HG03103 (cell line): ENCODE measurements at regions not wholly inside any gene's neighbourhood (a gene's known extent, or its start where the extent isn't known, plus 50 kb on each side); places are given as distances from the start of the nearest gene placed in this dataset.
"Not testable (repeated sequence)": the region's sequence is repeated elsewhere in the genome, so short reads cannot be mapped to it uniquely, and the experiment has no call there.

ENCODE experiments used
- ATAC-seq: cut with Tn5 transposase; IDR thresholded peaks from one replicate; pipeline ENCODE4 v1.9.1; 2021; ENCODE audit warnings: low read depth; ENCODE audit not compliant: unreplicated experiment

DNA sequence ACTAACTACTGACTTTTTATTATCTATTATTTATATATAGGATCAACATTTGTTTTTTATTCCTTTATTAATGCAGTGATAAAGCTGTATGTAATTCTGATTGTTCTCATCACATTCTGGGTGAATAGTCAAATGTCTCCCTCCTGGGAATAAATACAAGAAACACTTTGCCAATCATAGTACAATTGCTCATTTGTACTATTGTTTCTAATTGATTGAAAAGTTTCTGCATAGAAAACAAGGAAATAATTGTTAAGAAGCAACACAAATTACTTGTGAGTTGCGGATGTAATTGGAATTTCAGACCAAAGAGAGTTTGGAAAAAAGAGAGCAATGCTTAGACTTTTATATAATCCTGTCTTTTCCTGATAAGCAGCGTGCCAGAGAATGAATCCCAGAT, 1013.9 kb downstream of the EFNA5 start:
- ATAC-seq = no peak

DNA sequence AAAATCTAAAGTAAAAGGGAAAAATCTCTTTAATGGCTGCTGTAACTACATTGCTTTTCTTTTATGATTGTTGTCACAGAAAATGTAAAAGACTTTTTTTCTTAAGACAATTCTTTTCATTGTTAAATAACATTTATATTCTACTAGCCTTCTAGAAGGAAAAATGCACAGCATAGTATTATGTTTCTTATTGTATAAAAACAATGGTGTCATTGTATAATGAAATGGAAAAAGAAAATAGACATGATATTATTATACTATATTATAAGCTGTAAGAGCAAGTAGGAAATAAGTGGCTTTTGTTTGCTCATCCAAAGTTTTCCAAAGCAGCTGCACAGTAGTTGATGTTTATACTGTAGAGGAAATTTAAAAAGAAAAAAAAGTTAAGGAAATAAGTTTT, 1021.7 kb downstream of the EFNA5 start:
- ATAC-seq = no peak

DNA sequence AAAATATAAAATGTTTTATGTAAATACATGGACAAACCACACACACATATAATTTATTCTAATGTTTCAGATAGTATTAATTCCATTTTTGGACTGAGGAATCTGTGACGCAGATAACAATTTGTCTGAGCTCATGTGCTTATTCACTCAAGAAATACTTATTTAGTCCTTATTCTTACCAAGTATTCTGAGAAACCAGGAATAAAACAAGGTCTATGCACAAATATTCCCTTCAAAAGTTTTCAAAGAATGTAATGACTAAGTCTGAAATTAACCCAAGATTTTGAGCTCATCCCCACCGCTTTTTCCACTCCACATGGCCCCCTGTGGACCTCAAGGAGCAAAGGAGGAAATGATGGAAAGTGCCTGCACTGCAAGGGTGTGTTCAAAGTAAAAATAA, 1022.3 kb downstream of the EFNA5 start:
- no peak for ATAC-seq

DNA sequence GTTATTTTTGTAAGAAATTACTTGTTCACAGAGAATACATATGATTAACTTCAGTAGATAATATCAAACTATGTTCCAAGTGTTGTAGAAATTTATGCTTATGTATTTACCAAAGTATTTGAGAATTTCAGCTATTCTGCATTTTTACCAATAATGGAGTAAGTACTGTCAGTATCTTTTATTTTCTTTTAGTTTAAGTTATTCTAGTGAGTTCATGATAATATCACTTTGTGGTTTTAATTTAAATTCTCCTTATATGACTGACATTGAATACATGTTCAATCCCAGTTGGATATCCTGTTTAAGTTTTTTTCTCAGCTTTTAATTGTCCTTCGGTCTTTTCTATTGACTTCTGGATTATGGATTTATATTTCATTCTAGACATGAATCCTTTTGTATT, 1024.6 kb downstream of the EFNA5 start:
- ATAC-seq = no peak

DNA sequence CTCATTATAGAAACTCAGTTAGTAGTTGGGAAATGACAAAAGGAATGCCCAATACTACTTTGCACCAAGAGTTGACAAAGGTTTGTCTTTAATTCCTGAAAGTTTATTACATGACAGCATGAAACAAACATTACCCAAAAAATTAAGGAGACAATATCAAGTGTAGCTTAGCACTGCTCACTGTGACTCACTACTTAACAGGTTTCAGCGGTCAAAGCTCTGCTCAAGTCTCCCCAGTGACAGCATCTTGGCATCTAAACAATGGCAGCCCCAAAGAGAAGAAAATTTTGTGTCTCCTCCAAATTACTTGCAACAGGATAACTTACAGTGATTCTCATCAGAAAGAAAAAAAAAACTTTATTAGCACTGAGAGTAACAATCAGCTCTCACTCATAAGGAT, 1030.2 kb downstream of the EFNA5 start:
- no peak for ATAC-seq

DNA sequence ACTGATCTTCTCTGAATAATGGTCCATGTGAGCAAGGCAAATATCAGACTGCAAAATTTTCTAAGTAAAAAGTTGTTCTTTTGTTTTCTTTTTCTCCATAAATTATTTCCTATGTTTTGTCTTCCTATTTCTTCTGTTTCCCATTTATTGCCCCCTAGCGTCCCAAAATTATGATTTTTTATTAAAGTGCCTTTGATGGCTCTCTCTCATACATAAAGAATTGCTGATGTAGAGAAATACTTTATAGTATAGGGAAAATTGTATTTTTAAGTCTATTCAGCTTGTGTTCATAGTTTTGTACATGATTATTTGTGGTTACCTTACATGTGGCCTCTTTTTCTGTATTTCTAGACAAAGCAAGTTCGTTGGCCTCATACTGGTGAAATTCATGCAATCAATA, 1031.2 kb downstream of the EFNA5 start:
- ATAC-seq = no peak

DNA sequence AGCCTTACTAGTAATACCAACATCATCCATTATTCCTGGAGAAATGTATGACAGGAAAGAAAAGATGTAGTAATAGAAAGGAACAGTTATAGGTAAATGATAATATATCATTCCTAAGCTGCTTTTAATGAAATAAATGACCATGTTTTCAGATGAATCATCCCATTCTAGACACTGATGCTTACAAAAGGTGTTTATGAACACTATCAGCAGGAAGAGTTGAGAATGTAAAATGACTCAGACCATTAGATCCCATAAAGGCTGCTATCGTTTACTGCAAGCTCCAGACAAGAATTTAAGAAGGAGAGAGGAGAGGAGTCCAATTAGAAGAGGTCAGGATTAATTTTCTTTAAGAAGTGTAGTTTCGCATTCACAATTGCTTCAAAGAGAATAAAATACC, 1033.5 kb downstream of the EFNA5 start:
- ATAC-seq = no peak

DNA sequence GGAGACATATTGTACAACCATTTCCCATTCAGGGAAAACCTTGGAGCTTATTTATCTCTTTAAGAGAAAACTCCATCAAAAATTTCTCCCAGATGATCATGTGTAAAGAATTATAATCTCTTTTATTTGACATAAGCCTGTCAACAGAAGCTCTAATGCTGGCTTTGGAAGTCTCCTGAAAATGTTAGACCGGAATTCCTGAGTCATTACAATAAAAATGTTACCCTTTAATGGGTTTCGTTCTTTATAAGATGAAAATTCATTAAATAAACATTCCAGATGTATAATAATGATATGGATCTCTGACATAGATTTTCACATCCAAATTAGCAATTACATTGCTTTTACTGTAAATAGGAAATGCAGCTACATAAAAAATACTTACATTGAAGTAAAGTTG, 1036.4 kb downstream of the EFNA5 start:
- no peak for ATAC-seq

DNA sequence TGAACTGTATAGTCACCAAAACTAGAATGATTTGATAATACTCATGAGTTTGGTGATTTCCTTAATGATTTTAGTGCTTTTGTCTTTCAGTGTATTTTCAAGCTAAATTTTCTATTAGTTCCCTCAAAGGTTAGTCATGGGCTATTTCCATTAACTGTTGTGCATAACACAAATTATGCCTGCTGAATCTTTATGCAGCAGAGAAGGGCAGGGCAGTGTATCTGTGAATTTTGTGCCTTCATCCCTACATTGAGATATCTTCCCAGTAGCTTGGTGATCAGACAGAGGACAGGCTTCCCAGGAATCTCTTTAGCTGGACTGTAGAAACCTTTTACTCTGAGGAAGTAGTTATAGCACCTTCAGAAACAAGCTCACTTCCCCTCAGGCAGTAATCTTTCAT, 1036.9 kb downstream of the EFNA5 start:
- ATAC-seq = no peak

DNA sequence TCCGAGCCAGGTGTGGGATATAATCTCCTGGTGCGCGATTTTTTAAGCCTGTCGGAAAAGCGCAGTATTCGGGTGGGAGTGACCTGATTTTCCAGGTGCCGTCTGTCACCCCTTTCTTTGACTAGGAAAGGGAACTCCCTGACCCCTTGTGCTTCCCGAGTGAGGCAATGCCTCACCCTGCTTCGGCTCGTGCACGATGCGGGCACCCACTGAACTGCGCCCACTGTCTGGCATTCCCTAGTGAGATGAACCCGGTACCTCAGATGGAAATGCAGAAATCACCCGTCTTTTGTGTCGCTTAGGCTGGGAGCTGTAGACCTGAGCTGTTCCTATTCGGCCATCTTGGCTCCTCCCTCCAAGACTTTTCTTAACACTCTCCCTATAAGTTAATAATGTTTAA, 1042.3 kb downstream of the EFNA5 start:
- ATAC-seq = not testable (repeated sequence)

DNA sequence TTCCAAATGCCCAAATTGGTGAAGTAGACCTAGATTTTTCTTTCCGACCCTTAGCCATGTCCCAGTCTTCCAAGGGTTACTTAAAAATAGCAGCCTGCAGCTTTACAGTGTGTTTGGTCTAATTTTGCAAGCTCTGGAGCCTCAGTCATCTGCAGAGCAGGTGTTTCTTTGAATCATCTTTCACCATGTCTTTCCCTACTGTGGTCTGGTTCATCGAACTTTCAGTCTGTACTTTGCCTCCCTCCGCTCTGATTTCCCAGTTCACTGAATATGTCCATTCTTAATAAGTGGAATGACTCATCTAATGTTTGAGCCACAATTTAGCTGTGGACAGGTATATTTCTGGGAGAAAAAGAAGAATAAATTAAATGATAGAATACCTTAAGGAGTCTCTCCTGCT, 1060.7 kb downstream of the EFNA5 start:
- no peak for ATAC-seq

DNA sequence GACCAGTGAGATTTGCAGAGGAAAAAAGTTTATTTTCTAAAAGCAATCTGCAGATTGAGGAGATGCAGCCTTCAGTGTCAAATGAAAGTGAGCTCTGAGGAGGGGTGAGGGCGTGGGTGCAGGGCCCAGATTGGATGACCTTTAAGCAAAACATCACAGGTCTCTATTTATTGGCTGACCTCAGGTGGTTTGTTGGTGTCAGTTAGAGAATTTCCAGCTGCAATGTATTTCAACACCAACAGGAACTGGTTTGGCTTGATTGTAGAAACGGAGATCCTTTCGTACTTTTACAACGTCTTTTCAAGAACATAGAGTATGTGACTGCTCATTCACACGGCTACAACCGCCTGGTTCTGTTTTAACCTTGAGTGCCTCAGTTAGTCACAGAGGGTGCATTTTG, 1069.1 kb downstream of the EFNA5 start:
- no peak for ATAC-seq

DNA sequence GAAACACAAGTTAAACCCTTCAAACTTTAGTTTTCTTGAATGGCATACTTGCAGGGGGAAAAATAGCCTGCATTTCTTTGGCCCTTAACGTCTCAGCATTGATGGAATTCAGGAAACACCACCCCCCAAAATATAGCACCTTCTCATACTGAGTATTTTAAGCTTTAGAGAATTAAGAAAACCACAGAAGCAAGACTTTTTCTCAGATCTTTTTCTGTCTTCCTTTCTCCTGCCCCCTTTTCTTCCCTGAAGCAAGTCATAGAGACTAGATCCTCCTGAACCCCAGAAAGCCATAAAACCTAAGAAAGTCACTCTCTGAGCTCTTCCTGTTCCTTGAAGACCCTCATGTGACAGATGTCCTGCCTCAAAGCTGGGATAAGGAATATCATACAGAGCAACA, 1069.9 kb downstream of the EFNA5 start:
- no peak for ATAC-seq

DNA sequence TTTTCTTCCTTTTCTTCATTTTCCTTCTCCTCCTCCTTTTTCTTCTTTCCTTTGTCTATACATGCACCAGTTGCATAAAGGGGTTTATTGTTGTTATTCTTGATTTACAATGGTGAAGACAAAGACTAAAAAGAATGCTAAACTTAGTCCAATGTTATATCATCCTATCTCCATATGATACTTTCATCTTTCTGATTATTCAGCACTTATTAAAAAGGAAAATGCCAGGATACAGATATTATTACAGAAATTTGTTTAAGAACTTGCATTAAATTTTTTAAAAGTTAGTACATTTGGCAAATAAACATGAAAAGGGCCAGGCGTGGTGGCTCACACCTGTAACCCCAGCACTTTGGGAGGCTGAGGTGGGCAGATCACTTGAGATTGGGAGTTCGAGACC, 1074.9 kb downstream of the EFNA5 start:
- no peak for ATAC-seq

DNA sequence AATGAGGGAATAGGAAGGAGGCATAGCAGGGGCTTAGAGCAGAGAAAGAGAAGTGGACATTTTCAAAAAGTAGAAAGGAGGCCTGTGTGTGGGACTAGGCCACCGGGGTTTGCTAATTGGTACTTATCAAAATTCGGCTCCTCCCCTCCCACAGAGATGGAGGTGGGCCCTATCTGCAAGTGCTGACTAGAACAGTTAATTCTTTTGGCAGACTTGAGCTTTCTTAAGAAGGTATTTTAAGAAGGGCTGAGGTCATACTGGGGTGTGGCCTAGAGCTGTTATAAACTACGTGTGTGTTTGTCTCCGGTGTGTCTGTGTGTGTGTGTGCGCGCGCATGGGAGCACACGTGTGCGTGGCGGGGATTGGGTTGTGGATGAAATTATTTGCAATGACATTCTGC, 1086.5 kb downstream of the EFNA5 start:
- ATAC-seq = no peak

DNA sequence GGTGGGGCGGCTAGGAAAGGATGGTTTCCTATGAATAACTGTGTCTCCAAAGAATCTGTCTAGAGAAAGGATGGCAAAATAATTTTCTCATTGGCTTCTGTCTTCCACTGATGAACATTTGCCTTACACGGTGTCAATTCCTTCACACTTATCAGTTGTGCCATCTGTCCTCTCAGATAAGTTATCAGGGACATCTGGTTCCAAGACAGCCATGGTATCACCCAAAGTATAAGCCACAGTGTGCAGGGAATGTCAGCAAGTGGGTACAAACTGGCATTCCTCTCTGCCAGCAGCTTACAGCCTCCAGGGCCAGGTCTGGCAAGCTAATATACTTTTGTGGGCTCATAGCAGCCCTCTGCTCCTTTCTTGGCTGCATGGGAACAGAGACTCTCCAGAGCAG, 1092.0 kb downstream of the EFNA5 start:
- no peak for ATAC-seq

DNA sequence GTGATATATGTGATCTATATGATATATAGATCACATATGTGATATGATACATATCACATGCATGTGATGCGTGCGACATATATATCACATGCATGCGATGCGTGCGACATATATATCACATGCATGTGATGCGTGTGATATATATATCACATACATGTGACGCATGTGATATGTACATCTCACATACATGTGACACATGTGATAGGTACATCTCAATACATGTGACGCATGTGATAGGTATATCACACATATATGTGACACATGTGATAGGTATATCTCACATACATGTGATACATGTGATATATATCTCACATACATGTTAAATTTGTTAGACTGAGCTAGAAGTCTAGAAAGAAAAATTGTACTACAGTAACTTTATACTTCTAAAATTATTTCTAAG, 1095.9 kb downstream of the EFNA5 start:
- no peak for ATAC-seq

DNA sequence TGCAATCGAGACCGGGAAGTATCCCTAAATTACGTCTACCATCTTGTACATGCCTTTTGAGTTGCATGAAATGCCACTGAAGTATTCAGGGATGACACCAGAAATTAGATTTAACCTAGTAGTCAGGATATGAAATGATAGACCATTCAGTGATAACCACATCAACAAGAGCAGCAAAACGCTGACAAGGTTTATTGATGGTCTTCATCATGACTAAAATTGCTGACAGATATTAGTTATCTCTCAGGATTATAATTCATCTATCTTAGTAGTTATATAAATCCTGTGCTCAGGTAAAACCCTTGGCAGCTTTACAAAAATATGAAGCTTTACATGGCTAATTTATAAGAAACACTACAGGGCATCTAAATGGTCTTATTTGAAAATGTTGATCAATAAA, 1104.7 kb downstream of the EFNA5 start:
- ATAC-seq = no peak

DNA sequence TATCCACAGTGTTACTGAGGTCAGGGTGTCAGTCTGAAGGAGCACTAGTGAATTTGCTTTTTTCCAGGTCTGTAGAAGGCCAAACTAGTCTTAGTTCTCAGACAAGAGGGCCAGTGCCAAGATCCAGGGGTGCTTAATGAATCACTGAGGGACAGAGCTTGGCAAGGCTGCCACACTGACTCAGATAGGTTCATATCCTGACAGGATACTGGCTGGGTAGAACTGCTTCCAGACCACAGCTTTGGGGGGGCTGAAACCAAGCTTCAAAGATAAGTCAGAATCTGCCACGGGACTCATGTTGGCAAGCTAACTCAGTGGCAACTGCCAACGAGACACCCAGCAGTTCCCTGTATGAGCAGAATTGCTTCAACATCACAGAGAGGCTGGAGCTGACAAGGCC, 1125.4 kb downstream of the EFNA5 start:
- no peak for ATAC-seq

DNA sequence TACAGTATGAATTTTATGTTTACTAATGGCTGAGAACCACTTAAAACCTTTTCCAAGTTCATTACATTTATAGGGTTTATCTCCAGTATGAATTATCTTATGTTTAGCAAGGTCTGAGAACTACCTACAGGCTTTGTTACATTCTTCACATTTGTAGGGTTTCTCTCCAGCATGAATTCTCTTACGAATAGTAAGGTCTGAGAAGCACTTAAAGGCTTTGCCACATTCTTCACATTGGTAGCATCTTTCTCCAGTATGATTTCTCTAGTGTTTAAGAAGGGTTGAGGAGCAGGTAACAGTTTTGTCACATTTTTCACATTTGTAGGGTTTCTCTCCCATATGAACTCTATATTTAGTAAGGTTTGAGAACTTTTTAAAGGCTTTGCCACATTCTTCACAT, 1127.4 kb downstream of the EFNA5 start:
- ATAC-seq = no peak

DNA sequence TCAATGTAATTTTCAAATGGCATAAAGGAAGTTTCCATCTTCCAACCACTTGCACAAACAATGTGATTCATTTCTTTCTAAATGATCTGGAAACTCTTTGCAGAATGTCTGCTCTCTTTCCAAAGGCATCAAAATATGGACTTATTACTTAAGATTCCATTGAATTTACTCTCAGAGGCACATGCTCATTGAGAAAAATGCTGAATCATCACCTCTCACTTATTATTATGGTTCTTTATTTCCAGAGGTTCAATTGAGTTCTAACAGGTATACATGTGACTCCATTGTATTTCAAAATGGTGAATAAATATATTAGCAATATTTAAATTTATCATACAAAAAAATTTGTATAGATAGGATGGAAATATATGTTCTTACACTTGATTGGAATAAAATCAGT, 1140.6 kb downstream of the EFNA5 start:
- ATAC-seq = no peak

DNA sequence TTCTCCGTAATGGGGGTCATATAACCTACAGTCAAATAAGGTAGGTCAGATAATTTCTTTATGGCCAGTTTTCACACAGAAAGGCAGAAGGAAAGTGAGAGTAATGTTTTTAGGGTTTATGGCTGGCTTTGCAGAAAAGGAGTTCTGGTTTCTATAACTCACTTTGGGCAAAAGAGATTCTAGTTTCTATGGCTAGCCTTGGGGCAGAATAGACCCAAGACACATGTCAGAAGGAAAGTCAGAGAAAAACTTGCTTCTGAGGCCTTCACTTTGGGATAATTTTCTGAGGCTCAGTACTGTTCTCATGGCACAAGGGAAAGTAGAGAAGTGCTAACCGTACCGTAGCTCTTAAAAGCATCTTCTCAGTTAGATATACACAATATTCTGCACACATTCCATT, 1145.3 kb downstream of the EFNA5 start:
- ATAC-seq = no peak

DNA sequence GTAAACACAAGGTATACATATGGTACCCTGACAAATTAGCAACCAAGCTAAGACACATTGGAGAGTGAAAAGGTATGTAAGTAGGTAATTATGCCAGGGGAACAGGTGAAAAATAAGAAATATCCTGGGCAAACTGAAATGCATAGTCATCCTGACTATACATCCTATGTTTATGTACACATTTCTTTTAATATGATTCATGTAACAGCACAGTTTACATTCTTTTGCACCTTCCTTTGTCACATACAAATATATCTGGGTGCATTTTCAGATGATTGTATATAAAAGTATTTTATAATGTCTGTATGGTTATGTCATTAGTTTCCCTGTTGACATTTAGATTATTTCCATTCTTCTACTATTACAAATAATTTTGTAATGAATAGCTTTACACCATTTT, 1146.9 kb downstream of the EFNA5 start:
- no peak for ATAC-seq

DNA sequence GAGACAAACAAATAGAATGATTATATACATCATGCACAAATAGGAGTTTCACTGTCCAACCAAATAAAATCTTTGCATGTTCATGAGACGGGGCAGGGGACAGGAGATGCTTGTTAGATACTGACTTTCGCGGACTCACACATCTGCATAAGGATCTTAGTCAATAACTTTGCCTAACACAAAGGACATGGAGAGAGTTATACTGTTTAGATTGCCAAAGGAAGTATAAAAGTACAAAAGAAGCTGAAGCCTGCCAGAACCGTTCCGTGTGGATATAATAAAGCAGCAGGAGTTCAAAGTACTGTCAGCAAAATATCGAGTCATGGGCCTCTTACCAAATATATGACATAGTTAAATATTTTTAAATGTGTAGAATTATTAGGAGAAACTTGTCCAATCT, 1148.4 kb downstream of the EFNA5 start:
- ATAC-seq = no peak
